Keratinocyte (primary cell): ENCODE measurements at regions not wholly inside any gene's neighbourhood (a gene's known extent, or its start where the extent isn't known, plus 50 kb on each side); places are given as distances from the start of the nearest gene placed in this dataset.

Source experiments
- DNase-seq: peaks from one replicate; pipeline ENCODE4 v3.0.0-alpha.2; 2011; ENCODE audit warnings: low read depth, missing footprints, low spot score
- FAIRE-seq: peaks from 2 replicates; lab custom pipeline; 2011; peaks lifted over from hg19 to GRCh38; lab: Jason Lieb, UNC
- H2AFZ ChIP-seq: 2 replicates; pipeline ENCODE4 v1.6.0; 2012; ENCODE audit warnings: low read length, control low read depth, inconsistent platforms; ENCODE audit not compliant: control insufficient read depth
- H3K27ac ChIP-seq: 2 replicates; pipeline ENCODE4 v1.5.1; 2011; ENCODE audit warnings: low read length; ENCODE audit not compliant: control insufficient read depth, insufficient read depth
- H3K27me3 ChIP-seq: 3 replicates; pipeline ENCODE4 v1.6.0; 2011; ENCODE audit warnings: low read length; ENCODE audit not compliant: control insufficient read depth, insufficient read depth; ENCODE audit errors: extremely low read depth
- H3K36me3 ChIP-seq, 2 experiments: 2 replicates in 1 of 2; 3 replicates in 1 of 2; pipeline ENCODE4 v1.5.1; 2011; ENCODE audit warnings: low read length in 2 of 2, mild to moderate bottlenecking in 1 of 2; ENCODE audit not compliant: control insufficient read depth in 2 of 2, insufficient read depth in 2 of 2; ENCODE audit errors: extremely low read depth in 1 of 2
- H3K4me1 ChIP-seq: 3 replicates; pipeline ENCODE4 v1.5.1; 2011; ENCODE audit warnings: low read length; ENCODE audit not compliant: control insufficient read depth, insufficient read depth; ENCODE audit errors: extremely low read depth
- H3K4me2 ChIP-seq: 3 replicates; pipeline ENCODE4 v1.6.0; 2011; ENCODE audit warnings: low read depth, low read length; ENCODE audit not compliant: control insufficient read depth, insufficient read depth; ENCODE audit errors: extremely low read depth
- H3K4me3 ChIP-seq, 3 experiments: fragments of 200-600 bp in 1 of 3; sonication (generic) in 1 of 3; 2 replicates in 2 of 3; 3 replicates in 1 of 3; pipeline ENCODE4 v1.5.1; 2011 to 2016; ENCODE audit warnings: low read length in 3 of 3, mild to moderate bottlenecking in 3 of 3, control low read depth in 2 of 3, inconsistent platforms in 1 of 3, low read depth in 1 of 3, mixed read lengths in 1 of 3, mixed run types in 1 of 3, moderate library complexity in 1 of 3; ENCODE audit not compliant: control insufficient read depth in 2 of 3, insufficient read depth in 2 of 3; ENCODE audit errors: extremely low read depth in 1 of 3
- H3K79me2 ChIP-seq: 2 replicates; pipeline ENCODE4 v1.6.0; 2012; ENCODE audit warnings: low read length; ENCODE audit not compliant: control insufficient read depth, insufficient read depth
- H3K9ac ChIP-seq: 3 replicates; pipeline ENCODE4 v1.6.0; 2011; ENCODE audit warnings: low read length; ENCODE audit not compliant: control insufficient read depth, insufficient read depth; ENCODE audit errors: extremely low read depth
- H3K9me1 ChIP-seq: 3 replicates; pipeline ENCODE4 v1.6.0; 2011; ENCODE audit warnings: low read length; ENCODE audit not compliant: control insufficient read depth, insufficient read depth; ENCODE audit errors: extremely low read depth
- H3K9me3 ChIP-seq: 2 replicates; pipeline ENCODE4 v1.5.1; 2012; ENCODE audit warnings: low read depth, low read length; ENCODE audit not compliant: control insufficient read depth
- H4K20me1 ChIP-seq: 3 replicates; pipeline ENCODE4 v1.6.0; 2011; ENCODE audit warnings: low read length; ENCODE audit not compliant: control insufficient read depth, insufficient read depth; ENCODE audit errors: extremely low read depth
- CTCF ChIP-seq, 3 experiments: IDR thresholded peaks in 1 of 3; conservative IDR thresholded peaks in 1 of 3; optimal IDR thresholded peaks in 1 of 3; 2 replicates in 2 of 3; 3 replicates in 1 of 3; pipeline versions ENCODE3 to v1.5.1; 2011; ENCODE audit warnings: low read length in 3 of 3, mild to moderate bottlenecking in 3 of 3, moderate library complexity in 2 of 3, control low read depth in 1 of 3, inconsistent platforms in 1 of 3; ENCODE audit not compliant: insufficient read depth in 2 of 3; ENCODE audit errors: extremely low read depth in 1 of 3
- EZH2 ChIP-seq: IDR thresholded peaks from one replicate; pipeline ENCODE4 v1.6.1; 2012; ENCODE audit warnings: inconsistent platforms, mild to moderate bottlenecking, low read length, moderate library complexity
- dilution Hi-C: fragments of 300-500 bp; cut with MboI; formaldehyde crosslinking; loops from one replicate; pipeline ENCODE4 v1.7.0; 2020; ENCODE audit warnings: low sequenced_read_pairs; ENCODE audit not compliant: extremely low pct_ligation_motif_present

DNA sequence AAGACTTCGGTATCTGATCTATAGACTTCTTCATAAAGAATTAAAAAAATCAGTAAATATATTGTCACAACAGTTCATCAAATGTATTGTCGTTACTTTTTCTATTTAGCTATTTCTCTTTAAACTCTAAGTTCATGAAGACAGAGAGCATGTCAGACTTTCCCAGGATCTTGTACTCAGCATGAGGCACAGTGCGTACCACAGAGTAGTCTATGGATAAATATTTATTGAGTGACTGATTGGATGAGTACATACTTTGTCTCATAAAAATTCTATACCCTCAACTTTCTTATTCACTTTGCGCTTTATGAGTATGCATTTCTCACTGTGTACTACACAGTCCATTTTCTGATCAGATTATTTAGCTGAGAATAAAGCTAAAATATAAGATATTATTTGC is 1284.4 kb upstream of the ADGRB3 start:
- H3K9me3 ChIP-seq = peaks cover 2% of the 10 kb centered on the region
- no peaks in the 10 kb centered on the region for H3K36me3 ChIP-seq
- H3K9ac ChIP-seq = no peak overlapping the region
- H4K20me1 ChIP-seq = no peaks in the 10 kb centered on the region
- no peak for TF ChIP-seq EZH2
- TF ChIP-seq CTCF (optimal IDR thresholded peaks at IDR 0.05 in 1 of 3, IDR thresholded peaks at IDR 0.05 in 1 of 3, conservative IDR thresholded peaks at IDR 0.05 in 1 of 3; ENCODE audit: extremely low read depth in 1 of 3, insufficient read depth in 2 of 3, low read length in 3 of 3) = no peak
- no peaks in the 10 kb centered on the region for H3K27me3 ChIP-seq
- no peak for DNase-seq
- no peak overlapping the region for H3K4me2 ChIP-seq
- no peak overlapping the region for H3K27ac ChIP-seq
- H3K4me1 ChIP-seq = no peaks in the 10 kb centered on the region
- no peak for FAIRE-seq
- H3K4me3 ChIP-seq = no peak overlapping the region
- no peak overlapping the region for H2AFZ ChIP-seq
- dilution Hi-C loops = no loop called here
- H3K9me1 ChIP-seq = no peaks in the 10 kb centered on the region
- no peaks in the 10 kb centered on the region for H3K79me2 ChIP-seq

- no peaks in the 10 kb centered on the region for H3K27me3 ChIP-seq
- no peaks in the 10 kb centered on the region for H3K79me2 ChIP-seq
- peak overlapping the region; percentile 16 for H3K9ac ChIP-seq
- DNase-seq (peak; percentile 23), FAIRE-seq (peak; percentile 91)
- no peaks in the 10 kb centered on the region for H3K9me1 ChIP-seq
- no peak overlapping the region for H3K4me2 ChIP-seq
- TF ChIP-seq CTCF (optimal IDR thresholded peaks at IDR 0.05 in 1 of 3, IDR thresholded peaks at IDR 0.05 in 1 of 3, conservative IDR thresholded peaks at IDR 0.05 in 1 of 3; ENCODE audit: extremely low read depth in 1 of 3, insufficient read depth in 2 of 3, low read length in 3 of 3) = no peak
- TF ChIP-seq EZH2 = no peak
- H3K4me1 ChIP-seq = no peaks in the 10 kb centered on the region
- no peaks in the 10 kb centered on the region for H4K20me1 ChIP-seq
- H3K4me3 ChIP-seq = no peak overlapping the region
- dilution Hi-C loops = no loop called here
- peak overlapping the region; percentile 39 for H3K27ac ChIP-seq
- peaks cover 2% of the 10 kb centered on the region for H3K9me3 ChIP-seq
- H2AFZ ChIP-seq = peak overlapping the region; percentile 50
- no peaks in the 10 kb centered on the region for H3K36me3 ChIP-seq
Observed at GRCh38 chr6:67345946-67346345, 1289.1 kb upstream of the ADGRB3 start.
